ENCODE measurements at regions not wholly inside any gene's neighbourhood (a gene's known extent, or its start where the extent isn't known, plus 50 kb on each side); places are given as distances from the start of the nearest gene placed in this dataset.

- intact Hi-C loops (cut with micrococcal nuclease) (no loop called here), in situ Hi-C loops (cut with MboI) (no loop called here)
- FAIRE-seq = no peak
- no peak overlapping the region for H3K27ac ChIP-seq (ENCODE audit: extremely low read depth, low read depth, low read length)
- H3K27me3 ChIP-seq (ENCODE audit: control insufficient read depth in 2 of 2, insufficient read depth in 2 of 2, low read length in 2 of 2) = peaks cover 13 to 68% of the 10 kb centered on the region in 2 experiments; a peak in 3 of 5 replicates
- ATAC-seq = no peak
- DNase-seq (ENCODE audit: extremely low read depth in 1 of 4, low spot score in 3 of 4) = no peak
- H3K9me3 ChIP-seq (replicated peaks; ENCODE audit: control insufficient read depth, insufficient read depth, low read depth, low read length) = no peaks in the 10 kb centered on the region
- CTCF ChIA-PET (ENCODE audit: low intra/inter-chr PET ratio) = interaction anchor here (0.6 kb wide), 1 partner anchor 108 kb away, joined by 4 read pairs; no protein-coding TSS in a partner anchor
- H3K9me1 ChIP-seq (ENCODE audit: control insufficient read depth, insufficient read depth, low read length) = no peaks in the 10 kb centered on the region
- no peak overlapping the region for H3K4me2 ChIP-seq (ENCODE audit: insufficient read depth, low read length)
- POLR2A ChIA-PET = interaction anchor here (0.7 to 1.2 kb wide), 2 partner anchors 14 to 376 kb away, joined by 4 read pairs; no protein-coding TSS in a partner anchor
- WGBS (ENCODE audit: insufficient coverage, low coverage, missing lambda C conversion rate) = 3% methylated on average over 23 of the region's 28 CpGs
- H3K79me2 ChIP-seq (ENCODE audit: control insufficient read depth, insufficient read depth, low read length) = no peaks in the 10 kb centered on the region
- no peak overlapping the region for H2AFZ ChIP-seq (ENCODE audit: low read depth, low read length)
- H3K4me1 ChIP-seq (replicated peaks in 1 of 2; ENCODE audit: control insufficient read depth in 2 of 2, insufficient read depth in 2 of 2, low read length in 2 of 2) = no peaks in the 10 kb centered on the region
- no TSS peak for BruUV-seq (replicated peaks)
- no peak for TF ChIP-seq SOX6 (IDR thresholded peaks at IDR 0.05)
- no peak for TF ChIP-seq TAL1 (IDR thresholded peaks at IDR 0.05)
- no peak for TF ChIP-seq ZNF785 (CRISPR knock-in tag; IDR thresholded peaks at IDR 0.05)
- TF ChIP-seq BRD4 (IDR thresholded peaks at IDR 0.05) = no peak
- no peak for TF ChIP-seq ZFP1 (CRISPR knock-in tag; IDR thresholded peaks at IDR 0.05)
- no peak for TF ChIP-seq FOXJ2 (tag; IDR thresholded peaks at IDR 0.05)
- TF ChIP-seq SAFB2 (IDR thresholded peaks at IDR 0.05; ENCODE audit: borderline replicate concordance, low read depth, low read length, severe bottlenecking) = no peak
- TF ChIP-seq ZBTB12 (CRISPR knock-in tag; IDR thresholded peaks at IDR 0.05) = no peak
- TF ChIP-seq SIRT6 (IDR thresholded peaks at IDR 0.05; ENCODE audit: low read depth, low read length) = no peak
- no peak for TF ChIP-seq TOE1 (IDR thresholded peaks at IDR 0.05; ENCODE audit: borderline replicate concordance)
- no peak for TF ChIP-seq TOE1 (CRISPR knock-in tag; IDR thresholded peaks at IDR 0.05; ENCODE audit: borderline replicate concordance, low read depth)
- no peak for TF ChIP-seq ZNF23 (CRISPR knock-in tag; IDR thresholded peaks at IDR 0.05)
- 0 out of 2 replicates have a peak, but pooled peaks cover 4% of the 10 kb centered on the region for H4K20me1 ChIP-seq (replicated peaks; ENCODE audit: control insufficient read depth, insufficient read depth, low read length)
- no peaks in the 10 kb centered on the region for H3K36me3 ChIP-seq (ENCODE audit: control insufficient read depth, insufficient read depth, low read length)
- H3K9ac ChIP-seq (ENCODE audit: insufficient read depth in 1 of 2, low read depth in 2 of 2, low read length in 2 of 2) = no peak overlapping the region
- no peak overlapping the region for H3K4me3 ChIP-seq
These were observed 177.0 kb upstream of the PPP1R26 start for GRCh38 chr9:135302329-135303279.

All from K562 (cell line).